ENCODE measurements at regions not wholly inside any gene's neighbourhood (a gene's known extent, or its start where the extent isn't known, plus 50 kb on each side); places are given as distances from the start of the nearest gene placed in this dataset.
A peak's percentile ranks its signal among the peaks of the same experiment; 100 is the strongest.

- DNase-seq = no peak
Measured at GRCh38 chr10:3363311-3364045, 190.9 kb upstream of the PITRM1 start.

GRCh38 chr10:3362394-3362793 is 189.8 kb upstream of the PITRM1 start:
- no peak for DNase-seq

- DNase-seq = no peak
Measured at GRCh38 chr10:3361640-3362039, 189.1 kb upstream of the PITRM1 start.

GRCh38 chr10:3357737-3358136 is 185.2 kb upstream of the PITRM1 start:
- no peak for DNase-seq

DNA sequence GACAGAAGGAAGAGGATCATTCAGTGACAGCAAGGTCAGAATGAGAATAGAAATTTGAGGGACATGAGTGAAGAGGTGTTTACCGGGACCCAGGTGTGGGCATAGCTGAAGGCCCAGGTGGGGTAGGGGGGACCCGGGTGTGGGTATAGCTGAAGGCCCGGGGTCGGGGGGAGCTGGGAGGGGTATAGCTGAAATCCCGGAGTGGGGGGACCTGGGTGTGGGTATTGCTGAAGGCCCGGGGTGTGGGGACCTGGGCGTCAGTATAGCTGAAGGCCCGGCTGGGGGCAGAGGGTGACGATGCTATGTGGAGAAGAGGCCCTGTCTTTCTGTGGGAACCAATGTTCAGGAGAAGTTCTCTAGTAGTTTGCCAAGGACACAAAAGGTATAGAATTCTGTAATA is 183.0 kb upstream of the PITRM1 start:
- DNase-seq = no peak

GRCh38 chr10:3354174-3354900 is 181.8 kb upstream of the PITRM1 start:
- no peak for DNase-seq

DNA sequence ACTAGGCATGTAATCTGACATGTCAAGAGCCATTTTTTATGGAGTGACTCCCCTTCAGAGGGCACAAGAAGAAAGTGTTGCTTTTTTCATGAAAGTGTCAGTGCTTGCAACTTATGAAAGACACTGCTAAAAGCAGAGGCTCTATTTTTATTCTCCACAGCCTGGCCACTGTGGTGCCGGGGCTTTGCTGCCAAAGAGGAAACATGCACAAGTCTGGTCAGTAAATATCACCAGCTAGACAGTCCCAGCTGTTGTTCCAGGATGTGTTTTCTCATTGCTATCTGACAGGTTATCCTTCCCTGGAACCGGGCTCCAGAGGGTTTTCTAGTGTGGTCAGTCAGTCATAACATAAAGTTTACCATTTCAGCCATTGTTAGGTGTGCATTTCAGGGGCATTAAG is 180.7 kb upstream of the PITRM1 start:
- DNase-seq = no peak

DNA sequence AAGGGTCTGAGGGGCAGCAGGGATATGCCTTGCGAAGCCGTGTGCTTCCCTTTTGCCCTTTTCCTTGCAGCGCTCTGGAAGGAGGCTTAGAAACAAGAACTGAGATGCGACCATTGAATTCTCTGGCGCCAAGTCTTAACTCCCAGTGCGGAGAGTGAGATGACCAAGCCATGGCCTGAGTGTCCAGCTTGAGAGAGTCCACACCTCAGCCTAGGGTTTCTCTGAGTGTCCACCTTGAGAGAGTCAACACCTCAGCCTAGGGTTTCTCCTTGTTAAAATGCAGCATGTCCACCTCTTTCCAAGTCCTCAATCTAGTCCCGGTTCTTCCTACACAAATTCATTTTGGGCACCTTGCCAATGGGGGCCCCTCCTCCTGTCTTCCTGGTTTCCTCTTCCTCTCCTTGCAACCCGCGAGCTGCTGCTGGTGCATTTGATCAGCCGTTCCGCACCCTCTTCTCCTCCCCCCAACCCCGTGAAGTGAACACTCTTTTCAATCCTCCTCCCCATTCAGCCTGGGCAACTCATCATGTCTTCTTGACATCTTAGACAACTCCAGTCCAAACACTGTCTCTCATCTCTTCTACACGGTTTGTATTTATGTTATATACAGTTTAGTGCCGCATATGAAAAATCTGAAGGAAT is 178.2 kb upstream of the PITRM1 start:
- DNase-seq = no peak

GRCh38 chr10:3350205-3350604 is 177.6 kb upstream of the PITRM1 start:
- DNase-seq = no peak

- DNase-seq = no peak
Measured at GRCh38 chr10:3348564-3348963, 176.0 kb upstream of the PITRM1 start.

- DNase-seq = no peak
Measured at GRCh38 chr10:3347413-3348182, 175.0 kb upstream of the PITRM1 start.

GRCh38 chr10:3346851-3347250 is 174.3 kb upstream of the PITRM1 start:
- peak; percentile 12 for DNase-seq

DNA sequence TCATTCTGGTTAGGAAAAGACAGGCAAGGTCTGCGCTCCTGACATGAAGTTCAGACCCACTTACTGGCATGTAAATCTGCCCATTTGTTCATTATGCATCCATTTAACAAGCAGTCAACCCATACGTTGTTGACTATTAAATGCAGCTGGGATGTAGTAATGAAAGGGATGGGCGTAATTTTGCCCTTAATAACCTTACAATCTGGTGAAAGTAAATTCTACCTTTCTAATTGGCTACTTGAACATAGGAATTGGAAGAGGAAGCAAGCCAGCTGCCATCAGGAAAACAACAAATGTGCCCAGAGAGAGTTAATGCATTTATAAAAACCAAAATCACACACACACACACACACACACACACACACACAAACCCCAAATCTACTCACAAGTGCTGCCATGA is 170.2 kb upstream of the PITRM1 start:
- DNase-seq = no peak

DNA sequence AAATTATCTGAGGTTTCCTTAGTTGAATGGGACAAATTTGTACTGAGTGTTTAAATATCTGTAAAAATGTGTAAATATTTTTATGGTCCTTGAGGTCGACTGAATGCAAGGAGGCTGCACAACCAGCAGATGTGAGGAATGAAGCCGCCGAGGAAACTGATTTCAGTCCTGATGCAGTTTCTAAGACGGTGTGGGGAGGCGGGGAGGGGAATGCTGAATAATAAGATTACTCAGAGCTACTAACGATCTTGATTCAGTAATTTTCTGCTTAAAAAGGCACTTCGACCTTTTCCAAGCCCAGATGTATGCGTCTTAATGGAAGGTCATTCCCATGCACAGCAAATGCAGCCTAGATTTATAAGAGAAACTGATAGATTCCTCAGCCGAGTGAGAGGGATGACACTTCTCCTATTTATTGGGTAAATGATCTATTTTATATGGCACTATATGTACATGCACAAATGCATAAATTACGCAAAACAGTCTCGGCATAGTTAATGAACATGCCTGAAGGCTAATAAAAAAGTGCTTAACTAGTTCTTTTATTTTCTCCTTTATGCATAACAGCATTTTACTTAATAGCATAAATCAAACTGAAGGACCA is 167.6 kb upstream of the PITRM1 start:
- no peak for DNase-seq

- no peak for DNase-seq
Measured at GRCh38 chr10:3339531-3339950, 167.0 kb upstream of the PITRM1 start.

- no peak for DNase-seq
Measured at GRCh38 chr10:3339121-3339520, 166.5 kb upstream of the PITRM1 start.

DNA sequence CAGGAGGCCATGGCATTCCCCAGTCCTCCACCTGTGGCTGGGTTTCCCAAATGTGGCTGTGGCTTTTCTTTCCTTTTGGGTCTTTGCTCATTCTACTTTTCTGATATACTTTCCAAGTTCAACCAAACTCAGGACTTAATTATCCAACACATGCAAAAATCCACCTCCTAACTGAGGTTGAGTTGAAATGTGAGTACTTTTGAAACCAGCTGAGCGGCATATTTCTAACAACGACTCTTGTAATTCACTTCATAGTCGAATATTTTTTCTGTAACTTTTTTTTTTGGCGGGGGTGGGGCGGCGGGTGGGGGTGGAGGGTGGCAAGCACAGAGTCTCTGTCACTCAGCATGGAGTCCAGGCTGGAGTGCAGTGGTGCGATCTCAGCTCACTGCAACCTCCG is 165.2 kb upstream of the PITRM1 start:
- no peak for DNase-seq

- no peak for DNase-seq
Measured at GRCh38 chr10:3336673-3337293, 164.2 kb upstream of the PITRM1 start.

GRCh38 chr10:3333426-3333825 is 160.8 kb upstream of the PITRM1 start:
- DNase-seq = no peak

- no peak for DNase-seq
Measured at GRCh38 chr10:3331690-3332230, 159.2 kb upstream of the PITRM1 start.

DNA sequence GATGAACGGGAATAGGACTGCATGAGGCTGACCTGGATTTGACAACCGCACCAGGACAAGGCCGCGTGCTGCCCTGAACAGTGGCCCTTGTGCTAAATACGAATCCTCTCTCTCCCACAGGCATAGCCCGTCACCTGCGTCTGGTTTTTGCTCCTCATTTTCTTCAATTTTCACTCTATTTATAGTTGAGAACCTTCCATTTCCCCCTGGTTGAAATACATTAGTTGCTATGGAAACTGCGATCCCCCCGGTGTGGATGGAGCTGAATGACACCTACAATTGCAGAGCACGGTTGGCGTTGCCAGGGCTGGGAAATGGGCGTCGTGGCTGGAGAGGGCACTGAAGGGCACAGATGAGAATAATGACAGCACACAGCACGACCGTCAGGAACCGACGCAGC is 158.6 kb upstream of the PITRM1 start:
- no peak for DNase-seq

GRCh38 chr10:3330663-3331062 is 158.1 kb upstream of the PITRM1 start:
- no peak for DNase-seq
